Gastroesophageal sphincter (tissue), 4 donors: ENCODE measurements at regions not wholly inside any gene's neighbourhood (a gene's known extent, or its start where the extent isn't known, plus 50 kb on each side); places are given as distances from the start of the nearest gene placed in this dataset.
"Not testable (repeated sequence)": the region's sequence is repeated elsewhere in the genome, so short reads cannot be mapped to it uniquely, and the experiment has no call there.

Source experiments
- ATAC-seq: fragments of 150-250 bp; one replicate; pipeline ENCODE4 v1.9.1; 2016; ENCODE audit warnings: mild to moderate bottlenecking, moderate library complexity
- H3K27ac ChIP-seq, 4 donors: fragments of 200-600 bp; sonication (generic) in 3 of 4; 1 replicate in 3 of 4; 2 replicates in 1 of 4; pipeline ENCODE4 v1.5.1; 2016 to 2019
- H3K27me3 ChIP-seq: fragments of 200-600 bp; sonication (generic); one replicate; pipeline ENCODE4 v1.5.1; 2019
- H3K36me3 ChIP-seq, 2 donors: fragments of 200-600 bp; sonication (generic); one replicate each; pipeline ENCODE4 v1.5.1; 2019; ENCODE audit warnings: control low read depth in 1 of 2
- H3K4me1 ChIP-seq, 3 donors: fragments of 200-600 bp; sonication (generic); 1 replicate in 2 of 3; 2 replicates in 1 of 3; pipeline ENCODE4 v1.5.1; 2016 to 2019; ENCODE audit warnings: control low read depth in 2 of 3
- H3K4me3 ChIP-seq, 2 donors: fragments of 200-600 bp; sonication (generic); one replicate each; pipeline ENCODE4 v1.5.1; 2019; ENCODE audit warnings: mild to moderate bottlenecking in 1 of 2, moderate library complexity in 1 of 2
- H3K9me3 ChIP-seq, 3 donors: fragments of 200-600 bp; sonication (generic); one replicate each; pipeline ENCODE4 v1.5.1; 2017 to 2019; ENCODE audit warnings: control low read depth in 2 of 3
- EP300 ChIP-seq: sonication (generic); formaldehyde crosslinking; IDR thresholded peaks from one replicate; pipeline ENCODE4 v1.6.1; 2017; ENCODE audit warnings: antibody characterized with exemption, mild to moderate bottlenecking
- POLR2A ChIP-seq, 2 donors: fragments of 450-650 bp; IDR thresholded peaks; one replicate each; pipeline ENCODE4 v1.6.1; 2017; ENCODE audit warnings: antibody characterized with exemption in 2 of 2, mild to moderate bottlenecking in 2 of 2, moderate library complexity in 1 of 2
- POLR2AphosphoS5 ChIP-seq: sonication (generic); formaldehyde crosslinking; IDR thresholded peaks from one replicate; pipeline ENCODE4 v1.6.1; 2017; ENCODE audit warnings: antibody characterized with exemption
- WGBS, 2 donors: methylation state at CpG; one replicate each; pipeline ENCODE4 v1.1.5; 2018; ENCODE audit warnings: low coverage in 1 of 2; 5-methylcytosine and 5-hydroxymethylcytosine counted together
- TF ChIP-seq, protein P1 (sequence below), 4 experiments: fragments of 200-600 bp in 2 of 4; fragments of 450-650 bp in 2 of 4; sonication (generic) in 1 of 4; IDR thresholded peaks; one replicate each; pipeline ENCODE4 v1.5.1; 2017 to 2019; ENCODE audit warnings: antibody characterized with exemption in 4 of 4, mild to moderate bottlenecking in 2 of 4, moderate library complexity in 2 of 4

GRCh38 chr16:51524070-51524469, 373.0 kb upstream of the SALL1 start:
- 45 to 65% methylated on average over 3 to 4 of the region's 4 CpGs for whole genome bisulfite sequencing, 2 donors
- peaks cover 0 to 16% (median 0%) of the 10 kb centered on the region in 3 donors for H3K9me3 ChIP-seq
- no peak overlapping the region for H3K4me3 ChIP-seq
- no peak for TF ChIP-seq POLR2AphosphoS5
- TF ChIP-seq POLR2A (IDR thresholded peaks at IDR 0.05): no peak
- TF ChIP-seq EP300: no peak
- TF ChIP-seq, protein P1, sequence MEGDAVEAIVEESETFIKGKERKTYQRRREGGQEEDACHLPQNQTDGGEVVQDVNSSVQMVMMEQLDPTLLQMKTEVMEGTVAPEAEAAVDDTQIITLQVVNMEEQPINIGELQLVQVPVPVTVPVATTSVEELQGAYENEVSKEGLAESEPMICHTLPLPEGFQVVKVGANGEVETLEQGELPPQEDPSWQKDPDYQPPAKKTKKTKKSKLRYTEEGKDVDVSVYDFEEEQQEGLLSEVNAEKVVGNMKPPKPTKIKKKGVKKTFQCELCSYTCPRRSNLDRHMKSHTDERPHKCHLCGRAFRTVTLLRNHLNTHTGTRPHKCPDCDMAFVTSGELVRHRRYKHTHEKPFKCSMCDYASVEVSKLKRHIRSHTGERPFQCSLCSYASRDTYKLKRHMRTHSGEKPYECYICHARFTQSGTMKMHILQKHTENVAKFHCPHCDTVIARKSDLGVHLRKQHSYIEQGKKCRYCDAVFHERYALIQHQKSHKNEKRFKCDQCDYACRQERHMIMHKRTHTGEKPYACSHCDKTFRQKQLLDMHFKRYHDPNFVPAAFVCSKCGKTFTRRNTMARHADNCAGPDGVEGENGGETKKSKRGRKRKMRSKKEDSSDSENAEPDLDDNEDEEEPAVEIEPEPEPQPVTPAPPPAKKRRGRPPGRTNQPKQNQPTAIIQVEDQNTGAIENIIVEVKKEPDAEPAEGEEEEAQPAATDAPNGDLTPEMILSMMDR (IDR thresholded peaks at IDR 0.05): no peak
- no peak for ATAC-seq
- no peaks in the 10 kb centered on the region for H3K36me3 ChIP-seq
- no peak overlapping the region for H3K27ac ChIP-seq
- no peaks in the 10 kb centered on the region for H3K4me1 ChIP-seq
- no peaks in the 10 kb centered on the region for H3K27me3 ChIP-seq

DNA sequence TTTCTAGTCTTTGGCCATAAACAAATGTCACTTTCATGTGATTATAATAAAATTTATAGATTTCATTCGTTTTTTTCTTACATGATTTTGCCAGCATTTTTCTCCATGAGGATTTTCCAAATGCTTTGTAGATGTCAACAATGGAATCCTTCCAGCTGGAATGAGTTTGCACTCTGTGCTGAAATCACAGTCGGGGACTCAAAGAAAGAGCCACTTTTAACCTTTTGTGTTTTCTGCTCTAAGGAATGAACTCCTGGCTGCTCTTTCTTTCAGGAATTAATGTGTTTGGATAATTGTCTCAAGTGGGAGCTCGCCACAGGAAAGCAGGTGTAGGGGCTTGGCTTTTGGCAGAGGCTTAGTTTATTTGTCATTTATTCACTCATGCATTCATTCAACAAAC, 372.3 kb upstream of the SALL1 start:
- Histone ChIP-seq H3K4me3 (no peak overlapping the region), H3K36me3 (no peaks in the 10 kb centered on the region), H3K9me3 (peaks cover 0 to 17% (median 0%) of the 10 kb centered on the region in 3 donors), H3K27ac (no peak overlapping the region), H3K27me3 (no peaks in the 10 kb centered on the region), H3K4me1 (no peaks in the 10 kb centered on the region)
- 8 to 18% methylated on average over 3 of the region's 3 CpGs for WGBS, 2 donors
- no peak for ATAC-seq
- TF ChIP-seq EP300: no peak
- no peak for TF ChIP-seq POLR2AphosphoS5
- TF ChIP-seq POLR2A (IDR thresholded peaks at IDR 0.05): no peak
- TF ChIP-seq, protein P1 (IDR thresholded peaks at IDR 0.05): no peak

DNA sequence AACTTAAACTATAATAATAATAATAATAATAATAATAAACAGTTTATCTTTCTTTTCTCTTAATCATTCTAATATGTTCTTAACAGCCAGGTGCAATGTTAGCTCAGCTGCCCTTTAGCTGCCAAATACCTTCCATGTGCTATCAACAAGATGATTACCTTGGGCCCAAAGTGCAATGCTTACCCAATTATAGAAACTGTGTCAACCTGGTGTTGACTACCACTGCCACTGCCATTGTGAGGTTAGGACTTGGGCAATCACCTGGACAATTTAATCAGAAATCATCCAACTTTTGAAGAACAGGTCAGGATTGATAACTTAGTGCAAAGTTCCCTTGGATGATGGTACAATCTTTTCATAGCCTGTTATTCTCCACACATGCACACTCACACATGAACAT, 371.8 kb upstream of the SALL1 start:
- Histone ChIP-seq H3K27ac (no peak overlapping the region), H3K4me1 (no peaks in the 10 kb centered on the region), H3K4me3 (no peak overlapping the region), H3K27me3 (no peaks in the 10 kb centered on the region), H3K36me3 (no peaks in the 10 kb centered on the region), H3K9me3 (peaks cover 0 to 17% (median 0%) of the 10 kb centered on the region in 3 donors)
- ATAC-seq: no peak
- TF ChIP-seq POLR2A (IDR thresholded peaks at IDR 0.05) (no peak), EP300 (no peak), POLR2AphosphoS5 (no peak)
- TF ChIP-seq, protein P1 (IDR thresholded peaks at IDR 0.05): no peak

DNA sequence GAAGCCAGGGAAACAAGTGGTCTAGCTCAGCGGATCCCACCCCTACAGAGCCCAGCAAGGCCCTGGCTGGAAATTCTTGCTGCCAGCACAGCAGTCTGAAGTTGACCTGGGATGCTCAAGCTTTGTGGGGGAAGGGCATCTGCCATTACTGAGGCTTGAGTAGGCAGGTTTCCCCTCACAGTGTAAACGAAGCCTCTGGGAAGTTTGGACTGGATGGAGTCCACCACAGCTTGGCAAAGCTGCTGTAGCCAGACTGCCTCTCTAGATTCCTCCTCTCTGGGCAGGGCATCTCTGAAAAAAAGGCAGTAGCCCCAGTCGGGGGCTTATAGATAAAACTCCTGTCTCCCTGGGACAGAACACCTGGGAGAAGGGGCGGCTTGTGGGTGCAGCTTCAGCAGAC, 365.9 kb upstream of the SALL1 start:
- not testable (repeated sequence) for H3K27ac ChIP-seq, ATAC-seq, H3K27me3 ChIP-seq, H3K4me3 ChIP-seq, H3K4me1 ChIP-seq, H3K36me3 ChIP-seq
- no CpG with 5 or more reads among the region's 4 CpGs for WGBS, 2 donors
- peaks cover 0 to 10% (median 0%) of the 10 kb centered on the region in 3 donors for H3K9me3 ChIP-seq

DNA sequence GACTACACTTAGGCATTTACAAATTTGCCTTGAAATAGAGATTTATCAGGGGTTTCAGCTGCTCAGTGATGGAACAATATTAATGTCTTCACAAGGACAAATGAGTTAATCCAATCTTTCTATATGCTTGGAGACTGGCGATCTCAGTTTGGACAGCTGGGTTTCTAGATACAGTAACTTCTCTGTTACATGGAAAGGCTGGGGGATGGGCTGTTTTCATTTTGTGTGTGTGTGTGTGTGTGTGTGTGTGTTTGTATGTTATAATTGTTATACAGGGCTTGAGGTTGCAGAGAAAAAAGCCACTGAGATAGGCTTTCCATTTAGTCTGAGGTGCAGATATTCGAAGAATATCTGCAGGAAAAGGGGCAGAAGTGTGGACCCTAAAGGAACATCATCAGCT, 359.3 kb upstream of the SALL1 start:
- no peak for TF ChIP-seq EP300
- no peak for TF ChIP-seq POLR2AphosphoS5
- TF ChIP-seq POLR2A (IDR thresholded peaks at IDR 0.05): no peak
- TF ChIP-seq, protein P1 (IDR thresholded peaks at IDR 0.05): no peak
- 77% methylated on average over 2 of the region's 2 CpGs; no CpG with 5 or more reads in 1 of the 2 donors for WGBS, 2 donors
- H3K27ac ChIP-seq: no peak overlapping the region

More for the DNA sequence above, 359.3 kb upstream of the SALL1 start:
- Histone ChIP-seq H3K9me3 (peaks cover 0 to 5% (median 0%) of the 10 kb centered on the region in 3 donors), H3K4me1 (no peaks in the 10 kb centered on the region), H3K36me3 (no peaks in the 10 kb centered on the region), H3K4me3 (no peak overlapping the region), H3K27me3 (no peaks in the 10 kb centered on the region)
- ATAC-seq: no peak
